ENCODE measurements at regions not wholly inside any gene's neighbourhood (a gene's known extent, or its start where the extent isn't known, plus 50 kb on each side); places are given as distances from the start of the nearest gene placed in this dataset.

- ChIA-PET CTCF (no interaction called here), POLR2A (no interaction called here)
- Mint-ChIP-seq H3K4me3 (no peak overlapping the region), H3K4me1 (ENCODE audit: low read depth) (no peaks in the 10 kb centered on the region), H3K27ac (no peak overlapping the region), H3K9me3 (no peaks in the 10 kb centered on the region), H3K36me3 (ENCODE audit: low read depth) (no peaks in the 10 kb centered on the region), H3K27me3 (peaks cover 2% of the 10 kb centered on the region)
- intact Hi-C loops (cut with micrococcal nuclease), result no loop called here
- no peak for DNase-seq
- ATAC-seq, result no peak
- no peak for TF ChIP-seq CTCF (IDR thresholded peaks at IDR 0.05)
Observed at GRCh38 chr4:67082746-67083145, 462.6 kb downstream of the CENPC start.

- no peak for DNase-seq
- TF ChIP-seq CTCF (IDR thresholded peaks at IDR 0.05), result no peak
- Mint-ChIP-seq H3K36me3 (ENCODE audit: low read depth) (no peaks in the 10 kb centered on the region), H3K27ac (no peak overlapping the region), H3K27me3 (peaks cover 2% of the 10 kb centered on the region), H3K4me3 (no peak overlapping the region), H3K4me1 (ENCODE audit: low read depth) (no peaks in the 10 kb centered on the region), H3K9me3 (no peaks in the 10 kb centered on the region)
- ChIA-PET POLR2A (no interaction called here), CTCF (no interaction called here)
- no peak for ATAC-seq
- intact Hi-C loops (cut with micrococcal nuclease), result no loop called here
Observed at GRCh38 chr4:67080046-67080557, 465.2 kb downstream of the CENPC start.

- intact Hi-C loops (cut with micrococcal nuclease), result no loop called here
- no peak overlapping the region for H3K4me3 Mint-ChIP-seq
- ATAC-seq, result no peak
- peaks cover 2% of the 10 kb centered on the region for H3K9me3 Mint-ChIP-seq
- DNase-seq, result no peak
- POLR2A ChIA-PET, result no interaction called here
- no peaks in the 10 kb centered on the region for H3K27me3 Mint-ChIP-seq
- no peaks in the 10 kb centered on the region for H3K36me3 Mint-ChIP-seq (ENCODE audit: low read depth)
- H3K27ac Mint-ChIP-seq, result no peak overlapping the region
- H3K4me1 Mint-ChIP-seq (ENCODE audit: low read depth), result no peaks in the 10 kb centered on the region
- TF ChIP-seq CTCF (IDR thresholded peaks at IDR 0.05), result no peak
- CTCF ChIA-PET, result no interaction called here
Observed at GRCh38 chr4:67071641-67072040, 473.7 kb downstream of the CENPC start.

- ATAC-seq, result no peak
Observed at GRCh38 chr4:67055319-67055718, 490.0 kb downstream of the CENPC start.

GRCh38 chr4:67054896-67055295, 490.4 kb downstream of the CENPC start:
- ChIA-PET POLR2A (no interaction called here), CTCF (no interaction called here)
- Mint-ChIP-seq H3K4me1 (ENCODE audit: low read depth) (no peaks in the 10 kb centered on the region), H3K9me3 (no peaks in the 10 kb centered on the region), H3K4me3 (no peak overlapping the region), H3K27me3 (no peaks in the 10 kb centered on the region), H3K36me3 (ENCODE audit: low read depth) (no peaks in the 10 kb centered on the region), H3K27ac (no peak overlapping the region)
- DNase-seq (no peak), ATAC-seq (no peak)
- intact Hi-C loops (cut with micrococcal nuclease), result no loop called here
- TF ChIP-seq CTCF (IDR thresholded peaks at IDR 0.05), result no peak

More at GRCh38 chr4:67055319-67055718, 490.0 kb downstream of the CENPC start:
- TF ChIP-seq CTCF (IDR thresholded peaks at IDR 0.05), result no peak
- no peak for DNase-seq
- Mint-ChIP-seq H3K27ac (no peak overlapping the region), H3K4me3 (no peak overlapping the region), H3K36me3 (ENCODE audit: low read depth) (no peaks in the 10 kb centered on the region), H3K9me3 (no peaks in the 10 kb centered on the region), H3K4me1 (ENCODE audit: low read depth) (no peaks in the 10 kb centered on the region), H3K27me3 (no peaks in the 10 kb centered on the region)
- CTCF ChIA-PET, result no interaction called here
- intact Hi-C loops (cut with micrococcal nuclease), result no loop called here
- POLR2A ChIA-PET, result no interaction called here

All from activated CD8-positive, alpha-beta T cell treated with anti-CD3 and anti-CD28 coated beads for 36 hours (primary cell).